B cell (primary cell): ENCODE measurements at regions not wholly inside any gene's neighbourhood (a gene's known extent, or its start where the extent isn't known, plus 50 kb on each side); places are given as distances from the start of the nearest gene placed in this dataset.
A peak's percentile ranks its signal among the peaks of the same experiment; 100 is the strongest.

Experiments used
- ATAC-seq: fragments of 200-7000 bp; cut with Tn5 transposase; one replicate; pipeline ENCODE4 v1.10.0; 2021; ENCODE audit warnings: low read depth, mild to moderate bottlenecking, moderate number of reproducible peaks, moderate library complexity
- CTCF ChIA-PET: fragments of 350-600 bp; sonication (Branson Sonifier 250); formaldehyde crosslinking; loops from one replicate; lab custom pipeline; 2021; ENCODE audit warnings: antibody characterized with exemption, inconsistent platforms; lab: Charles Lee
- POLR2A ChIA-PET: fragments of 350-600 bp; sonication (Branson Sonifier 250); formaldehyde crosslinking; loops from one replicate; lab custom pipeline; 2021; ENCODE audit warnings: antibody characterized with exemption; lab: Charles Lee
- DNase-seq: peaks from one replicate; pipeline ENCODE4 v3.0.0; 2013
- H2AFZ ChIP-seq: 2 replicates; pipeline ENCODE4 v1.6.1; 2012; ENCODE audit warnings: mild to moderate bottlenecking, low read depth, low read length; ENCODE audit not compliant: insufficient read depth, poor library complexity, severe bottlenecking
- H3K27ac ChIP-seq, 2 donors: 1 replicate in 1 of 2; 2 replicates in 1 of 2; pipeline ENCODE4 v1.5.1; 2012 to 2013; ENCODE audit warnings: low read length in 2 of 2, mild to moderate bottlenecking in 2 of 2, moderate library complexity in 1 of 2
- H3K27me3 ChIP-seq, 4 experiments: fragments of 200-600 bp in 1 of 4; sonication (generic) in 1 of 4; replicated peaks in 1 of 4; 1 replicate in 2 of 4; 2 replicates in 2 of 4; pipeline versions ENCODE4 v1.6.1 to v1.7.0; 2013 to 2016; ENCODE audit warnings: low read length in 3 of 4, mild to moderate bottlenecking in 2 of 4, mixed read lengths in 1 of 4, moderate library complexity in 1 of 4; ENCODE audit not compliant: insufficient read depth in 4 of 4, control insufficient read depth in 3 of 4; ENCODE audit errors: control extremely low read depth in 1 of 4
- H3K36me3 ChIP-seq, 2 experiments: replicated peaks in 1 of 2; 1 replicate in 1 of 2; 2 replicates in 1 of 2; pipeline versions ENCODE4 v1.6.1 to v1.7.1; 2013; ENCODE audit warnings: low read length in 1 of 2; ENCODE audit not compliant: insufficient read depth in 2 of 2, control insufficient read depth in 1 of 2; ENCODE audit errors: control extremely low read depth in 1 of 2, extremely low read depth in 1 of 2
- H3K4me1 ChIP-seq, 2 donors: fragments of 200-600 bp in 1 of 2; sonication (generic) in 1 of 2; 1 replicate in 1 of 2; 2 replicates in 1 of 2; pipeline versions ENCODE4 v1.5.1 to v1.6.1; 2013 to 2017; ENCODE audit warnings: low read length in 2 of 2; ENCODE audit not compliant: control insufficient read depth in 2 of 2, insufficient read depth in 2 of 2
- H3K4me2 ChIP-seq: replicated peaks from 2 replicates; pipeline ENCODE3; 2012; ENCODE audit warnings: mild to moderate bottlenecking, low read depth, low read length; ENCODE audit not compliant: poor library complexity, severe bottlenecking
- H3K4me3 ChIP-seq, 5 experiments: fragments of 200-600 bp in 1 of 5; sonication (generic) in 1 of 5; 1 replicate in 3 of 5; 2 replicates in 2 of 5; pipeline versions ENCODE4 v1.5.1 to v1.7.0; 2011 to 2016; ENCODE audit warnings: low read length in 4 of 5, mild to moderate bottlenecking in 4 of 5, low read depth in 2 of 5, control low read depth in 1 of 5, moderate library complexity in 1 of 5; ENCODE audit not compliant: insufficient read depth in 1 of 5; ENCODE audit errors: control extremely low read depth in 1 of 5, extremely low read depth in 1 of 5
- H3K79me2 ChIP-seq: fragments of 200-600 bp; sonication (generic); one replicate; pipeline ENCODE4 v1.6.0; 2016; ENCODE audit warnings: low read length; ENCODE audit not compliant: control insufficient read depth, insufficient read depth
- H3K9ac ChIP-seq: fragments of 200-600 bp; sonication (generic); 2 replicates; pipeline ENCODE4 v1.6.1; 2017; ENCODE audit warnings: mild to moderate bottlenecking, low read length, moderate library complexity
- H3K9me3 ChIP-seq, 3 donors: one replicate each; pipeline versions ENCODE4 v1.6.1 to v1.7.1; 2013; ENCODE audit warnings: low read length in 2 of 3; ENCODE audit not compliant: control insufficient read depth in 2 of 3, insufficient read depth in 1 of 3; ENCODE audit errors: control extremely low read depth in 1 of 3
- H4K20me1 ChIP-seq: 2 replicates; pipeline ENCODE4 v1.6.0; 2012; ENCODE audit warnings: mild to moderate bottlenecking, low read length; ENCODE audit not compliant: insufficient read depth, control insufficient read depth, poor library complexity, severe bottlenecking
- H3K27ac Mint-ChIP-seq: one replicate; pipeline ENCODE4 v1.8.0; 2021; ENCODE audit warnings: mixed read lengths
- H3K27me3 Mint-ChIP-seq: one replicate; pipeline ENCODE4 v1.8.0; 2021; ENCODE audit warnings: mixed read lengths
- H3K4me1 Mint-ChIP-seq: one replicate; pipeline ENCODE4 v1.8.0; 2021; ENCODE audit warnings: mixed read lengths
- H3K4me3 Mint-ChIP-seq: one replicate; pipeline ENCODE4 v1.8.0; 2021; ENCODE audit warnings: mixed read lengths
- H3K9me3 Mint-ChIP-seq: one replicate; pipeline ENCODE4 v1.8.0; 2022; ENCODE audit warnings: mixed read lengths; ENCODE audit not compliant: insufficient read depth
- CTCF ChIP-seq: fragments of 200-600 bp; IDR thresholded peaks from one replicate; pipeline ENCODE4 v1.8.0; 2022; ENCODE audit warnings: antibody characterized with exemption, mild to moderate bottlenecking
- EZH2 ChIP-seq: IDR thresholded peaks from 2 replicates; pipeline ENCODE4 v1.6.1; 2012; ENCODE audit warnings: borderline replicate concordance, low read depth, mild to moderate bottlenecking, moderate library complexity, low read length; ENCODE audit not compliant: insufficient read depth, poor library complexity, severe bottlenecking
- WGBS: methylation state at CpG from one replicate; pipeline ENCODE4 v1.1.5; 2013; ENCODE audit warnings: missing lambda C conversion rate; ENCODE audit not compliant: insufficient coverage; 5-methylcytosine and 5-hydroxymethylcytosine counted together
- intact Hi-C: fragments of 100-400 bp; cut with micrococcal nuclease; formaldehyde crosslinking; loops from one replicate; pipeline ENCODE4 v1.10.0; 2022

GRCh38 chr9:79877943-79878602 is 306.3 kb downstream of the TLE4 start:
- Histone ChIP-seq H3K9me3 (no peaks in the 10 kb centered on the region), H3K27ac (no peak overlapping the region), H3K4me2 (peak overlapping the region; percentile 61), H3K4me3 (peak overlapping the region in 1 of 5 experiments; percentile 37), H2AFZ (no peak overlapping the region), H3K9ac (peak overlapping the region; percentile 25), H4K20me1 (no peaks in the 10 kb centered on the region), H3K36me3 (no peaks in the 10 kb centered on the region), H3K4me1 (peaks cover 40 to 49% of the 10 kb centered on the region in 2 donors), H3K27me3 (no peaks in the 10 kb centered on the region), H3K79me2 (no peaks in the 10 kb centered on the region)
- no peaks in the 10 kb centered on the region for H3K9me3 Mint-ChIP-seq
- DNase-seq (peak; percentile 71), ATAC-seq (peak; percentile 78)
- whole genome bisulfite sequencing = no CpG with 5 or more reads among the region's 3 CpGs
- peak overlapping the region; percentile 33 for H3K4me3 Mint-ChIP-seq
- H3K27ac Mint-ChIP-seq = peak overlapping the region; percentile 1
- ChIA-PET POLR2A (no interaction called here), CTCF (no interaction called here)
- TF ChIP-seq EZH2 (no peak), CTCF (no peak)
- no peaks in the 10 kb centered on the region for H3K27me3 Mint-ChIP-seq
- H3K4me1 Mint-ChIP-seq = peaks cover 50% of the 10 kb centered on the region
- intact Hi-C loops = loop anchor here (1.0 kb wide), 1 partner anchor 8 kb away; no protein-coding TSS in a partner anchor

- H3K27me3 ChIP-seq = no peaks in the 10 kb centered on the region
- ChIA-PET POLR2A (no interaction called here), CTCF (no interaction called here)
- peak; percentile 63 for ATAC-seq
- Mint-ChIP-seq H3K4me1 (peaks cover 25% of the 10 kb centered on the region), H3K4me3 (no peak overlapping the region), H3K9me3 (no peaks in the 10 kb centered on the region), H3K27me3 (no peaks in the 10 kb centered on the region), H3K27ac (no peak overlapping the region)
- H3K4me3 ChIP-seq = no peak overlapping the region
- intact Hi-C loops = loop anchor here (2.0 kb wide), 1 partner anchor 14 kb away; no protein-coding TSS in a partner anchor
- H2AFZ ChIP-seq = peak overlapping the region; percentile 48
- 8% methylated on average over 2 of the region's 2 CpGs for whole genome bisulfite sequencing
- no peaks in the 10 kb centered on the region for H3K36me3 ChIP-seq
- peak overlapping the region; percentile 12 to 55 for H3K27ac ChIP-seq
- H3K79me2 ChIP-seq = no peaks in the 10 kb centered on the region
- TF ChIP-seq CTCF (no peak), EZH2 (no peak)
- H3K9me3 ChIP-seq = no peaks in the 10 kb centered on the region
- peak; percentile 57 for DNase-seq
- H3K9ac ChIP-seq = peak overlapping the region; percentile 4
- peak overlapping the region; percentile 49 for H3K4me2 ChIP-seq
- no peaks in the 10 kb centered on the region for H4K20me1 ChIP-seq
- H3K4me1 ChIP-seq = peaks cover 36 to 48% of the 10 kb centered on the region in 2 donors
Observed at GRCh38 chr9:79868567-79869189, 296.9 kb downstream of the TLE4 start.
